Right kidney (tissue), 1 donor: ENCODE measurements at regions not wholly inside any gene's neighbourhood (a gene's known extent, or its start where the extent isn't known, plus 50 kb on each side); places are given as distances from the start of the nearest gene placed in this dataset.
A peak's percentile ranks its signal among the peaks of the same experiment; 100 is the strongest.

Experiments
- DNase-seq: peaks from one replicate; pipeline ENCODE4 v3.0.0-alpha.2; 2016

GRCh38 chr9:131809941-131810344 lies 70.1 kb upstream of the RAPGEF1 start:
- DNase-seq: no peak

- no peak for DNase-seq
These were observed 68.4 kb upstream of the RAPGEF1 start for GRCh38 chr9:131808291-131808690.

GRCh38 chr9:131807144-131807983 lies 67.5 kb upstream of the RAPGEF1 start:
- no peak for DNase-seq

GRCh38 chr9:131805803-131806202 lies 65.9 kb upstream of the RAPGEF1 start:
- no peak for DNase-seq

GRCh38 chr9:131804826-131805225 lies 65.0 kb upstream of the RAPGEF1 start:
- no peak for DNase-seq

GRCh38 chr9:131803758-131804411 lies 64.0 kb upstream of the RAPGEF1 start:
- DNase-seq: no peak

- no peak for DNase-seq
These were observed 61.9 kb upstream of the RAPGEF1 start for GRCh38 chr9:131801810-131802209.

- DNase-seq: no peak
These were observed 61.0 kb upstream of the RAPGEF1 start for GRCh38 chr9:131800843-131801242.

- no peak for DNase-seq
These were observed 60.5 kb upstream of the RAPGEF1 start for GRCh38 chr9:131800366-131800765.

GRCh38 chr9:131799177-131799823 lies 59.4 kb upstream of the RAPGEF1 start:
- DNase-seq: peak; percentile 39

- no peak for DNase-seq
These were observed 58.4 kb upstream of the RAPGEF1 start for GRCh38 chr9:131798246-131798645.

- no peak for DNase-seq
These were observed 54.5 kb upstream of the RAPGEF1 start for GRCh38 chr9:131794393-131794792.

- DNase-seq: no peak
These were observed 51.8 kb upstream of the RAPGEF1 start for GRCh38 chr9:131791542-131792254.
